ENCODE measurements at regions not wholly inside any gene's neighbourhood (a gene's known extent, or its start where the extent isn't known, plus 50 kb on each side); places are given as distances from the start of the nearest gene placed in this dataset.

DNA sequence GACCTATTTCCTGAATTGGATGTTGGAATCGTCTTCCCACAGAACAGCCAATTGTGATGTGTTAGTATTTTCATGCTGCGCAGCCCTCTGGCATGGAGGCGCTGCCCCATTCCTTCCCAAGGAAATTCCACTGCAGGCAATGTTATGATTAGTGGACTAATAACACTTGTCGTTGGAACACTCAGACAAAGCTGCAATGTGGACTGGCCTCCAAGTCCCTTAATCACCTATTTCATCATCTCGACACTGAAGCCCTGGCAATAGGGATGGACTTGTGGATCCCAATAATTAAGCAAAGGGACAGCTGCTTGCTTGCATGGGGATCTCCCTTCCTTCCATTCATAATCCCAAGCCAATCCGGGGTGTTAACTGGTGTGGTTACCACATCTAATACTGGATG, 59.9 kb downstream of the PABIR2 start (continued):
- no peak for TF ChIP-seq EZH2 (IDR thresholded peaks at IDR 0.05; ENCODE audit: low read depth, low read length, severe bottlenecking)
- TF ChIP-seq SP1 (IDR thresholded peaks at IDR 0.05; ENCODE audit: low read depth, low read length), result no peak
- no peak for TF ChIP-seq BRCA1 (IDR thresholded peaks at IDR 0.05; ENCODE audit: low read depth, low read length)

Data from H1 (cell line).